ENCODE measurements at regions not wholly inside any gene's neighbourhood (a gene's known extent, or its start where the extent isn't known, plus 50 kb on each side); places are given as distances from the start of the nearest gene placed in this dataset.

GRCh38 chr5:31054453-31054852 lies 139.0 kb upstream of the CDH6 start:
- intact Hi-C loops (cut with DNase I), result no loop called here
- Histone ChIP-seq H3K36me3 (no peaks in the 10 kb centered on the region), H3K4me3 (no peak overlapping the region), H3K27me3 (no peaks in the 10 kb centered on the region), H3K9me3 (no peaks in the 10 kb centered on the region), H3K27ac (no peak overlapping the region), H3K4me1 (ENCODE audit: insufficient read depth) (no peaks in the 10 kb centered on the region)
- 29 to 46% (median 42%) methylated on average over 4 of the region's 4 CpGs for WGBS, 3 donors
- no peak for DNase-seq
- no peak for TF ChIP-seq EP300 (IDR thresholded peaks at IDR 0.05)
- TF ChIP-seq CTCF (IDR thresholded peaks at IDR 0.05), result no peak
- TF ChIP-seq POLR2A (IDR thresholded peaks at IDR 0.05), result no peak

GRCh38 chr5:31052937-31053658 lies 140.4 kb upstream of the CDH6 start:
- Histone ChIP-seq H3K27me3 (no peaks in the 10 kb centered on the region), H3K27ac (no peak overlapping the region), H3K4me1 (ENCODE audit: insufficient read depth) (no peaks in the 10 kb centered on the region), H3K9me3 (no peaks in the 10 kb centered on the region), H3K4me3 (no peak overlapping the region), H3K36me3 (no peaks in the 10 kb centered on the region)
- WGBS, 3 donors, result 89 to 90% (median 90%) methylated on average over 7 of the region's 7 CpGs
- TF ChIP-seq CTCF (IDR thresholded peaks at IDR 0.05), result no peak
- intact Hi-C loops (cut with DNase I), result no loop called here
- no peak for DNase-seq

GRCh38 chr5:31051316-31051715 lies 142.2 kb upstream of the CDH6 start:
- Histone ChIP-seq H3K36me3 (no peaks in the 10 kb centered on the region), H3K27ac (no peak overlapping the region), H3K9me3 (no peaks in the 10 kb centered on the region), H3K4me1 (ENCODE audit: insufficient read depth) (no peaks in the 10 kb centered on the region), H3K27me3 (no peaks in the 10 kb centered on the region), H3K4me3 (no peak overlapping the region)
- DNase-seq, result no peak
- intact Hi-C loops (cut with DNase I), result no loop called here
- 48 to 63% (median 49%) methylated on average over 4 of the region's 4 CpGs for WGBS, 3 donors
- no peak for TF ChIP-seq POLR2A (IDR thresholded peaks at IDR 0.05)

GRCh38 chr5:31049936-31050704 lies 143.4 kb upstream of the CDH6 start:
- Histone ChIP-seq H3K9me3 (no peaks in the 10 kb centered on the region), H3K27ac (no peak overlapping the region), H3K4me1 (ENCODE audit: insufficient read depth) (no peaks in the 10 kb centered on the region), H3K36me3 (no peaks in the 10 kb centered on the region), H3K27me3 (no peaks in the 10 kb centered on the region), H3K4me3 (no peak overlapping the region)
- no peak for DNase-seq
- no peak for TF ChIP-seq CTCF (IDR thresholded peaks at IDR 0.05)
- TF ChIP-seq EP300 (IDR thresholded peaks at IDR 0.05), result no peak
- TF ChIP-seq POLR2A (IDR thresholded peaks at IDR 0.05), result no peak
- 70 to 77% (median 76%) methylated on average over 2 of the region's 2 CpGs for WGBS, 3 donors
- intact Hi-C loops (cut with DNase I), result no loop called here

GRCh38 chr5:31049461-31049860 lies 144.0 kb upstream of the CDH6 start:
- intact Hi-C loops (cut with DNase I), result no loop called here
- Histone ChIP-seq H3K36me3 (no peaks in the 10 kb centered on the region), H3K4me3 (no peak overlapping the region), H3K27ac (no peak overlapping the region), H3K27me3 (no peaks in the 10 kb centered on the region), H3K4me1 (ENCODE audit: insufficient read depth) (no peaks in the 10 kb centered on the region), H3K9me3 (no peaks in the 10 kb centered on the region)
- WGBS, 3 donors, result 61 to 73% (median 67%) methylated on average over 3 of the region's 3 CpGs
- TF ChIP-seq EP300 (IDR thresholded peaks at IDR 0.05), result no peak
- no peak for TF ChIP-seq POLR2A (IDR thresholded peaks at IDR 0.05)
- no peak for TF ChIP-seq CTCF (IDR thresholded peaks at IDR 0.05)
- no peak for DNase-seq

All from ovary (tissue), 7 donors.